NB4 (cell line): ENCODE measurements at regions not wholly inside any gene's neighbourhood (a gene's known extent, or its start where the extent isn't known, plus 50 kb on each side); places are given as distances from the start of the nearest gene placed in this dataset.
A peak's percentile ranks its signal among the peaks of the same experiment; 100 is the strongest.

Experiments used
- CTCF ChIP-seq: IDR thresholded peaks from one replicate; pipeline ENCODE4 v1.5.1; 2012; ENCODE audit warnings: low read depth, low read length
- MAX ChIP-seq: IDR thresholded peaks from 2 replicates; pipeline ENCODE4 v1.6.1; 2011; ENCODE audit warnings: low read depth, low read length
- MYC ChIP-seq: IDR thresholded peaks from 2 replicates; pipeline ENCODE4 v1.6.1; 2011; ENCODE audit warnings: low read depth, low read length
- POLR2A ChIP-seq: IDR thresholded peaks from 2 replicates; pipeline ENCODE4 v1.6.1; 2011; ENCODE audit warnings: mild to moderate bottlenecking; ENCODE audit not compliant: insufficient read length; ENCODE audit errors: extremely low read depth

GRCh38 chr13:78787190-78787589 lies 128.2 kb upstream of the OBI1 start:
- TF ChIP-seq CTCF (no peak), POLR2A (no peak), MAX (peak; percentile 31; the same call in 1 of the 2 replicates), MYC (no peak)
